HG02588 (cell line): ENCODE measurements at regions not wholly inside any gene's neighbourhood (a gene's known extent, or its start where the extent isn't known, plus 50 kb on each side); places are given as distances from the start of the nearest gene placed in this dataset.

Source experiments
- ATAC-seq: cut with Tn5 transposase; IDR thresholded peaks from one replicate; pipeline ENCODE4 v1.9.1; 2021; ENCODE audit warnings: mild to moderate bottlenecking, moderate library complexity; ENCODE audit not compliant: unreplicated experiment

- ATAC-seq, result no peak
These were observed 394.5 kb downstream of the ICE1 start for GRCh38 chr5:5816960-5817359.

GRCh38 chr5:5813441-5813840, 391.0 kb downstream of the ICE1 start:
- ATAC-seq, result no peak

GRCh38 chr5:5810461-5810860, 388.0 kb downstream of the ICE1 start:
- ATAC-seq, result no peak

GRCh38 chr5:5805916-5806315, 383.4 kb downstream of the ICE1 start:
- ATAC-seq, result no peak

- ATAC-seq, result no peak
These were observed 382.2 kb downstream of the ICE1 start for GRCh38 chr5:5804478-5805233.

- no peak for ATAC-seq
These were observed 378.6 kb downstream of the ICE1 start for GRCh38 chr5:5800801-5801761.

GRCh38 chr5:5799826-5800225, 377.3 kb downstream of the ICE1 start:
- ATAC-seq, result no peak

- no peak for ATAC-seq
These were observed 376.8 kb downstream of the ICE1 start for GRCh38 chr5:5799229-5799628.

GRCh38 chr5:5798462-5798861, 376.0 kb downstream of the ICE1 start:
- ATAC-seq, result no peak

- ATAC-seq, result no peak
These were observed 375.6 kb downstream of the ICE1 start for GRCh38 chr5:5798041-5798440.

GRCh38 chr5:5795074-5795771, 372.7 kb downstream of the ICE1 start:
- ATAC-seq, result no peak

- no peak for ATAC-seq
These were observed 371.7 kb downstream of the ICE1 start for GRCh38 chr5:5794118-5794560.

- ATAC-seq, result no peak
These were observed 371.0 kb downstream of the ICE1 start for GRCh38 chr5:5793242-5794117.

GRCh38 chr5:5792106-5792505, 369.6 kb downstream of the ICE1 start:
- no peak for ATAC-seq

- no peak for ATAC-seq
These were observed 366.3 kb downstream of the ICE1 start for GRCh38 chr5:5788793-5789192.

GRCh38 chr5:5787373-5787772, 364.9 kb downstream of the ICE1 start:
- no peak for ATAC-seq

GRCh38 chr5:5784101-5784500, 361.6 kb downstream of the ICE1 start:
- ATAC-seq, result no peak

- no peak for ATAC-seq
These were observed 360.5 kb downstream of the ICE1 start for GRCh38 chr5:5783021-5783420.

GRCh38 chr5:5782402-5782801, 359.9 kb downstream of the ICE1 start:
- ATAC-seq, result no peak

- no peak for ATAC-seq
These were observed 358.9 kb downstream of the ICE1 start for GRCh38 chr5:5781335-5781734.
